ENCODE measurements at regions not wholly inside any gene's neighbourhood (a gene's known extent, or its start where the extent isn't known, plus 50 kb on each side); places are given as distances from the start of the nearest gene placed in this dataset.

GRCh38 chr2:78330193-78330592 lies 695.3 kb upstream of the REG3G start (continued):
- TF ChIP-seq ZNF281 (CRISPR knock-in tag; IDR thresholded peaks at IDR 0.05) (no peak), SP1 (CRISPR knock-in tag; conservative IDR thresholded peaks at IDR 0.05) (no peak), ELF4 (CRISPR knock-in tag; IDR thresholded peaks at IDR 0.05; ENCODE audit: low read depth) (no peak), GRHL2 (CRISPR knock-in tag; IDR thresholded peaks at IDR 0.05; ENCODE audit: insufficient replicate concordance, severe bottlenecking) (no peak), TCF7 (CRISPR knock-in tag; IDR thresholded peaks at IDR 0.05; ENCODE audit: low read depth) (no peak), TEAD4 (CRISPR knock-in tag; IDR thresholded peaks at IDR 0.05) (no peak), TP53 (CRISPR knock-in tag; IDR thresholded peaks at IDR 0.05) (no peak), NR1H2 (CRISPR knock-in tag; IDR thresholded peaks at IDR 0.05) (no peak), CDX4 (CRISPR knock-in tag; IDR thresholded peaks at IDR 0.05; ENCODE audit: borderline replicate concordance) (no peak), ZNF425 (CRISPR knock-in tag; conservative IDR thresholded peaks at IDR 0.05) (no peak), MLX (CRISPR knock-in tag; IDR thresholded peaks at IDR 0.05) (no peak), JAZF1 (CRISPR knock-in tag; IDR thresholded peaks at IDR 0.05) (no peak)

GRCh38 chr2:78351208-78351607 lies 674.3 kb upstream of the REG3G start:
- ATAC-seq (peak; percentile 46; the same call in 1 of the 2 replicates), DNase-seq (ENCODE audit: low spot score) (no peak)
- Mint-ChIP-seq H3K4me1 (peaks cover 6% of the 10 kb centered on the region), H3K36me3 (no peaks in the 10 kb centered on the region), H3K27ac (no peak overlapping the region), H3K27me3 (ENCODE audit: low read depth) (no peaks in the 10 kb centered on the region), H3K4me3 (no peak overlapping the region), H3K9me3 (no peaks in the 10 kb centered on the region)
- TF ChIP-seq ATF2 (CRISPR knock-in tag; IDR thresholded peaks at IDR 0.05; ENCODE audit: borderline replicate concordance, low read depth) (no peak), USF2 (CRISPR knock-in tag; IDR thresholded peaks at IDR 0.05) (no peak), JUN (CRISPR knock-in tag; IDR thresholded peaks at IDR 0.05) (no peak), PRRX2 (CRISPR knock-in tag; IDR thresholded peaks at IDR 0.05) (no peak), MAX (CRISPR knock-in tag; IDR thresholded peaks at IDR 0.05) (no peak), ZMAT4 (CRISPR knock-in tag; IDR thresholded peaks at IDR 0.05) (no peak), ELF4 (CRISPR knock-in tag; IDR thresholded peaks at IDR 0.05; ENCODE audit: low read depth) (no peak), NR3C1 (CRISPR knock-in tag; conservative IDR thresholded peaks at IDR 0.05; ENCODE audit: low read depth) (no peak), KAT7 (CRISPR knock-in tag; IDR thresholded peaks at IDR 0.05; ENCODE audit: borderline replicate concordance) (no peak), ATF1 (CRISPR knock-in tag; IDR thresholded peaks at IDR 0.05) (no peak), OVOL2 (CRISPR knock-in tag; IDR thresholded peaks at IDR 0.05; ENCODE audit: borderline replicate concordance) (no peak), ZNF263 (CRISPR knock-in tag; IDR thresholded peaks at IDR 0.05; ENCODE audit: low read depth) (no peak)
- POLR2A ChIA-PET, result no interaction called here
- CTCF ChIA-PET, result interaction anchor here (0.6 to 1.3 kb wide), 11 partner anchors 8 to 872 kb away, joined by 3 to 8 read pairs (median 4); no protein-coding TSS in a partner anchor
